ENCODE measurements at regions not wholly inside any gene's neighbourhood (a gene's known extent, or its start where the extent isn't known, plus 50 kb on each side); places are given as distances from the start of the nearest gene placed in this dataset.

- WGBS, 10 experiments: 59 to 80% (median 70%) methylated on average over 1 to 3 of the region's 8 CpGs; no CpG with 5 or more reads in 7 of the 10 experiments
- no peak overlapping the region for H3K4me3 ChIP-seq
- ATAC-seq (replicated peaks in 6 of 8): no peak
- no peak overlapping the region for H3K27ac ChIP-seq
- in situ Hi-C loops (cut with MboI; ENCODE audit: low pct_unique_long_range_greater_than_20kb in 2 of 9, low sequenced_read_pairs in 9 of 9, unreplicated experiment in 9 of 9): no loop called here
- no peaks in the 10 kb centered on the region for H3K4me1 ChIP-seq (replicated peaks in 1 of 2)
Measured at GRCh38 chr22:48669226-48669625, 1158.4 kb downstream of the BRD1 start.

- WGBS, 10 experiments: 32 to 100% (median 62%) methylated on average over 1 to 11 of the region's 14 CpGs; no CpG with 5 or more reads in 3 of the 10 experiments
- Histone ChIP-seq H3K27ac (no peak overlapping the region), H3K4me3 (no peak overlapping the region), H3K4me1 (replicated peaks in 1 of 2) (no peaks in the 10 kb centered on the region)
- in situ Hi-C loops (cut with MboI; ENCODE audit: low pct_unique_long_range_greater_than_20kb in 2 of 9, low sequenced_read_pairs in 9 of 9, unreplicated experiment in 9 of 9): no loop called here
- no peak for ATAC-seq (replicated peaks in 6 of 8)
Measured at GRCh38 chr22:48667289-48667688, 1160.4 kb downstream of the BRD1 start.

GRCh38 chr22:48666620-48667019 is 1161.1 kb downstream of the BRD1 start:
- Histone ChIP-seq H3K4me1 (replicated peaks in 1 of 2) (no peaks in the 10 kb centered on the region), H3K4me3 (no peak overlapping the region), H3K27ac (no peak overlapping the region)
- WGBS, 10 experiments: 20 to 92% (median 83%) methylated on average over 1 to 3 of the region's 9 CpGs; no CpG with 5 or more reads in 6 of the 10 experiments
- in situ Hi-C loops (cut with MboI; ENCODE audit: low pct_unique_long_range_greater_than_20kb in 2 of 9, low sequenced_read_pairs in 9 of 9, unreplicated experiment in 9 of 9): no loop called here
- peak in 1 of 8 experiments; percentile 82 for ATAC-seq (replicated peaks in 6 of 8)

GRCh38 chr22:48665311-48665995 is 1162.2 kb downstream of the BRD1 start:
- 11 to 88% (median 49%) methylated on average over 6 to 18 of the region's 22 CpGs for WGBS, 10 experiments

GRCh38 chr22:48664586-48664985 is 1163.1 kb downstream of the BRD1 start:
- H3K27ac ChIP-seq: no peak overlapping the region
- in situ Hi-C loops (cut with MboI; ENCODE audit: low pct_unique_long_range_greater_than_20kb in 2 of 9, low sequenced_read_pairs in 9 of 9, unreplicated experiment in 9 of 9): no loop called here
- ATAC-seq (replicated peaks in 6 of 8): no peak
- H3K4me1 ChIP-seq (replicated peaks in 1 of 2): no peaks in the 10 kb centered on the region
- 60 to 100% (median 71%) methylated on average over 1 to 11 of the region's 13 CpGs; no CpG with 5 or more reads in 4 of the 10 experiments for WGBS, 10 experiments
- no peak overlapping the region for H3K4me3 ChIP-seq

More at GRCh38 chr22:48665311-48665995, 1162.2 kb downstream of the BRD1 start:
- in situ Hi-C loops (cut with MboI; ENCODE audit: low pct_unique_long_range_greater_than_20kb in 2 of 9, low sequenced_read_pairs in 9 of 9, unreplicated experiment in 9 of 9): no loop called here
- H3K27ac ChIP-seq: no peak overlapping the region
- peak in 1 of 8 experiments; percentile 22 for ATAC-seq (replicated peaks in 6 of 8)
- no peaks in the 10 kb centered on the region for H3K4me1 ChIP-seq (replicated peaks in 1 of 2)
- no peak overlapping the region for H3K4me3 ChIP-seq

GRCh38 chr22:48663297-48663696 is 1164.4 kb downstream of the BRD1 start:
- no peak overlapping the region for H3K27ac ChIP-seq
- no peak for ATAC-seq (replicated peaks in 6 of 8)
- H3K4me1 ChIP-seq (replicated peaks in 1 of 2): no peaks in the 10 kb centered on the region
- WGBS, 10 experiments: 0 to 90% (median 70%) methylated on average over 1 to 5 of the region's 5 CpGs; no CpG with 5 or more reads in 3 of the 10 experiments
- no peak overlapping the region for H3K4me3 ChIP-seq
- in situ Hi-C loops (cut with MboI; ENCODE audit: low pct_unique_long_range_greater_than_20kb in 2 of 9, low sequenced_read_pairs in 9 of 9, unreplicated experiment in 9 of 9): no loop called here

- H3K27ac ChIP-seq: no peak overlapping the region
- 50 to 100% (median 74%) methylated on average over 2 to 10 of the region's 20 CpGs; no CpG with 5 or more reads in 2 of the 10 experiments for WGBS, 10 experiments
- in situ Hi-C loops (cut with MboI; ENCODE audit: low pct_unique_long_range_greater_than_20kb in 2 of 9, low sequenced_read_pairs in 9 of 9, unreplicated experiment in 9 of 9): no loop called here
- no peaks in the 10 kb centered on the region for H3K4me1 ChIP-seq (replicated peaks in 1 of 2)
- no peak overlapping the region for H3K4me3 ChIP-seq
- ATAC-seq (replicated peaks in 6 of 8): no peak
Measured at GRCh38 chr22:48662476-48663135, 1165.1 kb downstream of the BRD1 start.

- in situ Hi-C loops (cut with MboI; ENCODE audit: low pct_unique_long_range_greater_than_20kb in 2 of 9, low sequenced_read_pairs in 9 of 9, unreplicated experiment in 9 of 9): no loop called here
- Histone ChIP-seq H3K4me3 (no peak overlapping the region), H3K27ac (no peak overlapping the region), H3K4me1 (replicated peaks in 1 of 2) (no peaks in the 10 kb centered on the region)
- no peak for ATAC-seq (replicated peaks in 6 of 8)
- WGBS, 10 experiments: 40 to 100% (median 100%) methylated on average over 1 to 2 of the region's 7 CpGs; no CpG with 5 or more reads in 7 of the 10 experiments
Measured at GRCh38 chr22:48661984-48662383, 1165.7 kb downstream of the BRD1 start.

GRCh38 chr22:48660790-48661740 is 1166.6 kb downstream of the BRD1 start:
- in situ Hi-C loops (cut with MboI; ENCODE audit: low pct_unique_long_range_greater_than_20kb in 2 of 9, low sequenced_read_pairs in 9 of 9, unreplicated experiment in 9 of 9): no loop called here
- Histone ChIP-seq H3K27ac (no peak overlapping the region), H3K4me1 (replicated peaks in 1 of 2) (no peaks in the 10 kb centered on the region), H3K4me3 (no peak overlapping the region)
- 0 to 80% (median 40%) methylated on average over 1 to 2 of the region's 33 CpGs; no CpG with 5 or more reads in 6 of the 10 experiments for WGBS, 10 experiments
- peak in 1 of 8 experiments; percentile 9 for ATAC-seq (replicated peaks in 6 of 8)

- no peak overlapping the region for H3K4me3 ChIP-seq
- H3K4me1 ChIP-seq (replicated peaks in 1 of 2): no peaks in the 10 kb centered on the region
- ATAC-seq (replicated peaks in 6 of 8): peak in 1 of 8 experiments; percentile 3
- H3K27ac ChIP-seq: no peak overlapping the region
- WGBS, 10 experiments: 20 to 83% (median 55%) methylated on average over 2 to 13 of the region's 22 CpGs; no CpG with 5 or more reads in 3 of the 10 experiments
- in situ Hi-C loops (cut with MboI; ENCODE audit: low pct_unique_long_range_greater_than_20kb in 2 of 9, low sequenced_read_pairs in 9 of 9, unreplicated experiment in 9 of 9): no loop called here
Measured at GRCh38 chr22:48660104-48660789, 1167.4 kb downstream of the BRD1 start.

GRCh38 chr22:48659404-48659996 is 1168.2 kb downstream of the BRD1 start:
- ATAC-seq (replicated peaks in 6 of 8): peak in 3 of 8 experiments; percentile 56 to 81 (median 61)
- H3K4me3 ChIP-seq: no peak overlapping the region
- WGBS, 10 experiments: 72% methylated on average over 2 of the region's 8 CpGs; no CpG with 5 or more reads in 9 of the 10 experiments
- no peak overlapping the region for H3K27ac ChIP-seq
- no peaks in the 10 kb centered on the region for H3K4me1 ChIP-seq (replicated peaks in 1 of 2)
- in situ Hi-C loops (cut with MboI; ENCODE audit: low pct_unique_long_range_greater_than_20kb in 2 of 9, low sequenced_read_pairs in 9 of 9, unreplicated experiment in 9 of 9): no loop called here

- in situ Hi-C loops (cut with MboI; ENCODE audit: low pct_unique_long_range_greater_than_20kb in 2 of 9, low sequenced_read_pairs in 9 of 9, unreplicated experiment in 9 of 9): no loop called here
- H3K27ac ChIP-seq: no peak overlapping the region
- 40 to 100% (median 92%) methylated on average over 1 to 10 of the region's 18 CpGs; no CpG with 5 or more reads in 4 of the 10 experiments for WGBS, 10 experiments
- H3K4me1 ChIP-seq (replicated peaks in 1 of 2): no peaks in the 10 kb centered on the region
- H3K4me3 ChIP-seq: no peak overlapping the region
- no peak for ATAC-seq (replicated peaks in 6 of 8)
Measured at GRCh38 chr22:48658871-48659270, 1168.8 kb downstream of the BRD1 start.
